H9 (cell line): ENCODE measurements at regions not wholly inside any gene's neighbourhood (a gene's known extent, or its start where the extent isn't known, plus 50 kb on each side); places are given as distances from the start of the nearest gene placed in this dataset.

Source experiments
- DNase-seq: peaks from one replicate; pipeline ENCODE4 v3.0.0-alpha.2; 2017
- H2AFZ ChIP-seq: one replicate; pipeline ENCODE4 v1.6.1; 2013; ENCODE audit warnings: mild to moderate bottlenecking, low read length, control low read depth, moderate library complexity
- H2AK5ac ChIP-seq: 2 replicates; pipeline ENCODE4 v1.6.1; 2013; ENCODE audit warnings: low read length, control low read depth, mixed read lengths; ENCODE audit not compliant: insufficient read length
- H2BK120ac ChIP-seq: one replicate; pipeline ENCODE4 v1.6.1; 2013; ENCODE audit warnings: low read depth, mild to moderate bottlenecking, low read length, control low read depth, inconsistent platforms; ENCODE audit not compliant: poor library complexity, severe bottlenecking
- H2BK12ac ChIP-seq: 2 replicates; pipeline ENCODE4 v1.6.1; 2013; ENCODE audit warnings: low read length, control low read depth, mixed read lengths, low read depth; ENCODE audit not compliant: insufficient read length
- H2BK15ac ChIP-seq: 2 replicates; pipeline ENCODE4 v1.6.1; 2013; ENCODE audit warnings: low read depth, low read length, control low read depth
- H2BK20ac ChIP-seq: one replicate; pipeline ENCODE4 v1.6.1; 2013; ENCODE audit warnings: low read depth, mild to moderate bottlenecking, low read length, control low read depth, inconsistent platforms; ENCODE audit not compliant: poor library complexity, severe bottlenecking
- H2BK5ac ChIP-seq: 2 replicates; pipeline ENCODE4 v1.6.1; 2013; ENCODE audit warnings: low read length, control low read depth, mixed read lengths; ENCODE audit not compliant: insufficient read length
- H3K14ac ChIP-seq: 2 replicates; pipeline ENCODE4 v1.6.1; 2013; ENCODE audit warnings: low read length, control low read depth; ENCODE audit not compliant: insufficient read depth
- H3K18ac ChIP-seq: 2 replicates; pipeline ENCODE4 v1.6.1; 2013; ENCODE audit warnings: low read depth, mild to moderate bottlenecking, mixed read lengths, low read length, control low read depth; ENCODE audit not compliant: insufficient read length
- H3K23ac ChIP-seq: 2 replicates; pipeline ENCODE4 v1.6.1; 2013; ENCODE audit warnings: low read length, control low read depth, mixed read lengths, low read depth; ENCODE audit not compliant: insufficient read length
- H3K23me2 ChIP-seq: 2 replicates; pipeline ENCODE4 v1.6.1; 2013; ENCODE audit warnings: low read depth, mild to moderate bottlenecking, mixed read lengths, low read length, control low read depth; ENCODE audit not compliant: insufficient read length, poor library complexity, severe bottlenecking
- H3K27ac ChIP-seq: 2 replicates; pipeline ENCODE4 v1.5.1; 2013; ENCODE audit warnings: low read length, control low read depth, mixed read lengths, low read depth; ENCODE audit not compliant: insufficient read length
- H3K27me3 ChIP-seq: 2 replicates; pipeline ENCODE4 v1.6.1; 2013; ENCODE audit warnings: low read length, control low read depth, inconsistent platforms; ENCODE audit not compliant: insufficient read depth
- H3K4ac ChIP-seq: 2 replicates; pipeline ENCODE4 v1.6.1; 2013; ENCODE audit warnings: low read depth, mild to moderate bottlenecking, control low read depth, inconsistent platforms, low read length, moderate library complexity
- H3K4me1 ChIP-seq: 2 replicates; pipeline ENCODE4 v1.6.1; 2013; ENCODE audit warnings: low read length, control low read depth, inconsistent platforms; ENCODE audit not compliant: insufficient read depth
- H3K4me2 ChIP-seq: 2 replicates; pipeline ENCODE4 v1.6.1; 2013; ENCODE audit warnings: low read length, control low read depth, mixed read lengths; ENCODE audit not compliant: insufficient read length, insufficient read depth
- H3K56ac ChIP-seq: 2 replicates; pipeline ENCODE4 v1.6.1; 2013; ENCODE audit warnings: low read depth, mild to moderate bottlenecking, mixed read lengths, low read length, control low read depth; ENCODE audit not compliant: insufficient read length
- H3K79me1 ChIP-seq: 2 replicates; pipeline ENCODE4 v1.6.1; 2013; ENCODE audit warnings: low read depth, mild to moderate bottlenecking, moderate library complexity, low read length, control low read depth, inconsistent platforms; ENCODE audit not compliant: insufficient read depth, poor library complexity, severe bottlenecking
- H3K79me2 ChIP-seq: 2 replicates; pipeline ENCODE4 v1.6.1; 2013; ENCODE audit warnings: low read length, control low read depth, inconsistent platforms; ENCODE audit not compliant: insufficient read depth
- H3K9ac ChIP-seq: 2 replicates; pipeline ENCODE4 v1.6.1; 2013; ENCODE audit warnings: low read length, control low read depth, mixed read lengths; ENCODE audit not compliant: insufficient read length; ENCODE audit errors: extremely low read depth
- H3K9me3 ChIP-seq: one replicate; pipeline ENCODE4 v1.6.1; 2013; ENCODE audit warnings: low read depth, low read length, inconsistent platforms; ENCODE audit not compliant: control insufficient read depth
- H3T11ph ChIP-seq: one replicate; pipeline ENCODE4 v1.6.1; 2013; ENCODE audit warnings: mild to moderate bottlenecking, low read length, control low read depth, inconsistent platforms
- H4K20me1 ChIP-seq: one replicate; pipeline ENCODE4 v1.6.1; 2013; ENCODE audit not compliant: control insufficient read depth, insufficient read length, insufficient read depth
- H4K5ac ChIP-seq: 2 replicates; pipeline ENCODE4 v1.6.1; 2013; ENCODE audit warnings: low read depth, mild to moderate bottlenecking, mixed read lengths, low read length, control low read depth; ENCODE audit not compliant: insufficient read length
- H4K8ac ChIP-seq: replicated peaks from 2 replicates; pipeline ENCODE4 v1.6.1; 2013; ENCODE audit warnings: low read length, control low read depth, mixed read lengths, low read depth; ENCODE audit not compliant: insufficient read length
- H4K91ac ChIP-seq: 2 replicates; pipeline ENCODE4 v1.6.1; 2013; ENCODE audit warnings: low read depth, mild to moderate bottlenecking, moderate library complexity, mixed read lengths, low read length, control low read depth; ENCODE audit not compliant: insufficient read length
- H3K27ac Mint-ChIP-seq, 3 experiments: 2 replicates in 2 of 3; 3 replicates in 1 of 3; pipeline ENCODE4 v1.8.0; 2020 to 2021; ENCODE audit warnings: mixed read lengths in 3 of 3, mild to moderate bottlenecking in 1 of 3, moderate library complexity in 1 of 3
- H3K27me3 Mint-ChIP-seq: 2 replicates; pipeline ENCODE4 v1.8.0; 2021; ENCODE audit warnings: low read depth, mild to moderate bottlenecking, moderate library complexity, mixed read lengths
- H3K36me3 Mint-ChIP-seq, 3 experiments: 2 replicates in 2 of 3; 3 replicates in 1 of 3; pipeline ENCODE4 v1.8.0; 2020 to 2021; ENCODE audit warnings: low read depth in 3 of 3, mixed read lengths in 3 of 3; ENCODE audit not compliant: insufficient read depth in 1 of 3
- H3K4me1 Mint-ChIP-seq, 2 experiments: 2 replicates each; pipeline ENCODE4 v1.8.0; 2020; ENCODE audit warnings: mixed read lengths in 2 of 2
- H3K4me3 Mint-ChIP-seq, 2 experiments: 2 replicates in 1 of 2; 3 replicates in 1 of 2; pipeline ENCODE4 v1.8.0; 2020 to 2021; ENCODE audit warnings: mild to moderate bottlenecking in 2 of 2, mixed read lengths in 2 of 2, moderate library complexity in 1 of 2
- H3K9me3 Mint-ChIP-seq, 2 experiments: 2 replicates in 1 of 2; 3 replicates in 1 of 2; pipeline ENCODE4 v1.8.0; 2020; ENCODE audit warnings: mild to moderate bottlenecking in 2 of 2, mixed read lengths in 2 of 2, moderate library complexity in 1 of 2
- WGBS: extraction: QIAGEN DNeasy Blood & Tissue Kit; methylation state at CpG from one replicate; pipeline ENCODE4 v1.1.7; 2013; ENCODE audit warnings: missing lambda C conversion rate, low lambda C conversion rate, mixed read lengths; ENCODE audit not compliant: insufficient read length; ENCODE audit errors: extremely low coverage; 5-methylcytosine and 5-hydroxymethylcytosine counted together
- TF ChIP-seq, protein P1 (sequence below): fragments of 200-600 bp; sonication (generic); conservative IDR thresholded peaks from 3 replicates; pipeline ENCODE4 v1.8.0; 2021; ENCODE audit warnings: antibody characterized with exemption, mild to moderate bottlenecking

- no peak overlapping the region for H3K4me2 ChIP-seq
- no peak for DNase-seq
- H2BK5ac ChIP-seq: no peak overlapping the region
- H4K20me1 ChIP-seq: no peaks in the 10 kb centered on the region
- H3K14ac ChIP-seq: no peak overlapping the region
- no peak overlapping the region for H4K91ac ChIP-seq
- H3K18ac ChIP-seq: no peak overlapping the region
- no peak overlapping the region for H2AK5ac ChIP-seq
- no peak overlapping the region for H2BK120ac ChIP-seq
- H4K5ac ChIP-seq: no peak overlapping the region
- no peak overlapping the region for H3K27ac ChIP-seq
- peaks cover 16% of the 10 kb centered on the region for H3K27me3 Mint-ChIP-seq
- no peaks in the 10 kb centered on the region for H3K79me2 ChIP-seq
- H3T11ph ChIP-seq: no peak overlapping the region
- H3K9ac ChIP-seq: no peak overlapping the region
- no peaks in the 10 kb centered on the region for H3K79me1 ChIP-seq
- no peaks in the 10 kb centered on the region for H3K9me3 ChIP-seq
- no peaks in the 10 kb centered on the region for H3K27me3 ChIP-seq
- TF ChIP-seq, protein P1, sequence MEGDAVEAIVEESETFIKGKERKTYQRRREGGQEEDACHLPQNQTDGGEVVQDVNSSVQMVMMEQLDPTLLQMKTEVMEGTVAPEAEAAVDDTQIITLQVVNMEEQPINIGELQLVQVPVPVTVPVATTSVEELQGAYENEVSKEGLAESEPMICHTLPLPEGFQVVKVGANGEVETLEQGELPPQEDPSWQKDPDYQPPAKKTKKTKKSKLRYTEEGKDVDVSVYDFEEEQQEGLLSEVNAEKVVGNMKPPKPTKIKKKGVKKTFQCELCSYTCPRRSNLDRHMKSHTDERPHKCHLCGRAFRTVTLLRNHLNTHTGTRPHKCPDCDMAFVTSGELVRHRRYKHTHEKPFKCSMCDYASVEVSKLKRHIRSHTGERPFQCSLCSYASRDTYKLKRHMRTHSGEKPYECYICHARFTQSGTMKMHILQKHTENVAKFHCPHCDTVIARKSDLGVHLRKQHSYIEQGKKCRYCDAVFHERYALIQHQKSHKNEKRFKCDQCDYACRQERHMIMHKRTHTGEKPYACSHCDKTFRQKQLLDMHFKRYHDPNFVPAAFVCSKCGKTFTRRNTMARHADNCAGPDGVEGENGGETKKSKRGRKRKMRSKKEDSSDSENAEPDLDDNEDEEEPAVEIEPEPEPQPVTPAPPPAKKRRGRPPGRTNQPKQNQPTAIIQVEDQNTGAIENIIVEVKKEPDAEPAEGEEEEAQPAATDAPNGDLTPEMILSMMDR: no peak
- H3K4me1 Mint-ChIP-seq: peaks cover 9 to 10% of the 10 kb centered on the region in 2 experiments
- H4K8ac ChIP-seq: no peak overlapping the region
- H2BK20ac ChIP-seq: no peak overlapping the region
- no peak overlapping the region for H3K56ac ChIP-seq
- H3K4me1 ChIP-seq: peaks cover 4% of the 10 kb centered on the region; the same call in 1 of the 2 replicates
- H3K27ac Mint-ChIP-seq: no peak overlapping the region
- no peaks in the 10 kb centered on the region for H3K23me2 ChIP-seq
- no peak overlapping the region for H3K4me3 Mint-ChIP-seq
- H3K9me3 Mint-ChIP-seq: no peaks in the 10 kb centered on the region
- H3K23ac ChIP-seq: no peak overlapping the region
- WGBS: no CpG with 5 or more reads among the region's 3 CpGs
- no peak overlapping the region for H2BK12ac ChIP-seq
- no peak overlapping the region for H2AFZ ChIP-seq
- no peaks in the 10 kb centered on the region for H3K36me3 Mint-ChIP-seq
- no peak overlapping the region for H2BK15ac ChIP-seq
- H3K4ac ChIP-seq: no peak overlapping the region
Observed at GRCh38 chr15:88740356-88740755, 62.9 kb upstream of the ACAN start.
